Left lung (tissue), 4 donors: ENCODE measurements at regions not wholly inside any gene's neighbourhood (a gene's known extent, or its start where the extent isn't known, plus 50 kb on each side); places are given as distances from the start of the nearest gene placed in this dataset.

Source experiments
- ATAC-seq: fragments of 200-7000 bp; cut with Tn5 transposase; one replicate; pipeline ENCODE4 v1.9.1; 2020; ENCODE audit warnings: moderate library complexity
- DNase-seq, 4 donors: peaks; one replicate each; pipeline ENCODE4 v3.0.0-alpha.2; 2013 to 2020
- H3K27ac ChIP-seq, 2 donors: fragments of 200-600 bp; sonication (generic) in 1 of 2; one replicate each; pipeline versions ENCODE4 v1.5.0 to v1.8.0; 2020 to 2021
- H3K27me3 ChIP-seq, 2 donors: fragments of 200-600 bp; sonication (generic) in 1 of 2; one replicate each; pipeline versions ENCODE4 v1.5.0 to v1.8.0; 2020 to 2021
- H3K36me3 ChIP-seq, 2 donors: fragments of 200-600 bp; sonication (generic) in 1 of 2; one replicate each; pipeline versions ENCODE4 v1.5.0 to v1.8.0; 2020 to 2021
- H3K4me1 ChIP-seq, 2 donors: fragments of 200-600 bp; one replicate each; pipeline ENCODE4 v1.8.0; 2021
- H3K4me3 ChIP-seq, 2 donors: fragments of 200-600 bp; sonication (generic) in 1 of 2; one replicate each; pipeline versions ENCODE4 v1.5.0 to v1.8.0; 2020 to 2021; ENCODE audit warnings: mild to moderate bottlenecking in 1 of 2
- H3K9me3 ChIP-seq, 2 donors: fragments of 200-600 bp; sonication (generic) in 1 of 2; one replicate each; pipeline versions ENCODE4 v1.5.0 to v1.8.0; 2020 to 2021
- CTCF ChIP-seq, 2 donors: fragments of 200-600 bp; sonication (generic) in 1 of 2; IDR thresholded peaks; one replicate each; pipeline versions ENCODE4 v1.5.0 to v1.8.0; 2021; ENCODE audit warnings: antibody characterized with exemption in 2 of 2
- intact Hi-C, 2 donors: fragments of 100-400 bp; cut with DNase I; formaldehyde crosslinking; loops; one replicate each; pipeline versions ENCODE4 v1.11.2 to v1.14.2; 2022
- donor health status: DM: no; HTN: yes; CAD: no.
- donor health status: DM: no; HTN: no; CAD: no.

GRCh38 chr7:32316839-32317238 is 173.3 kb downstream of the LSM5 start:
- H3K36me3 ChIP-seq = no peaks in the 10 kb centered on the region
- DNase-seq (no peak), ATAC-seq (no peak)
- no peaks in the 10 kb centered on the region for H3K9me3 ChIP-seq
- H3K4me3 ChIP-seq = no peak overlapping the region
- H3K27ac ChIP-seq = no peak overlapping the region
- peaks cover 0 to 30% of the 10 kb centered on the region in 2 donors for H3K27me3 ChIP-seq
- peaks cover 0 to 4% of the 10 kb centered on the region in 2 donors for H3K4me1 ChIP-seq
- intact Hi-C loops = no loop called here
- TF ChIP-seq CTCF (IDR thresholded peaks at IDR 0.05) = no peak

- intact Hi-C loops = no loop called here
- Histone ChIP-seq H3K27me3 (peaks cover 0 to 26% of the 10 kb centered on the region in 2 donors), H3K4me1 (peaks cover 0 to 4% of the 10 kb centered on the region in 2 donors), H3K36me3 (no peaks in the 10 kb centered on the region), H3K4me3 (no peak overlapping the region), H3K9me3 (no peaks in the 10 kb centered on the region), H3K27ac (no peak overlapping the region)
- no peak for DNase-seq
- TF ChIP-seq CTCF (IDR thresholded peaks at IDR 0.05) = no peak
- ATAC-seq = no peak
Measured at GRCh38 chr7:32314761-32315160, 175.4 kb downstream of the LSM5 start.

GRCh38 chr7:32301427-32301826 is 188.8 kb downstream of the LSM5 start:
- ATAC-seq (no peak), DNase-seq (peak in 1 of 4 donors; percentile 14)
- Histone ChIP-seq H3K27ac (no peak overlapping the region), H3K4me1 (peaks cover 3 to 10% of the 10 kb centered on the region in 2 donors), H3K27me3 (peaks cover 31 to 49% of the 10 kb centered on the region in 2 donors), H3K4me3 (no peak overlapping the region), H3K9me3 (no peaks in the 10 kb centered on the region), H3K36me3 (no peaks in the 10 kb centered on the region)
- intact Hi-C loops = no loop called here
- TF ChIP-seq CTCF (IDR thresholded peaks at IDR 0.05) = no peak

GRCh38 chr7:32299133-32299702 is 191.0 kb downstream of the LSM5 start:
- no peaks in the 10 kb centered on the region for H3K36me3 ChIP-seq
- H3K27ac ChIP-seq = no peak overlapping the region
- TF ChIP-seq CTCF (IDR thresholded peaks at IDR 0.05) = no peak
- H3K4me3 ChIP-seq = peak overlapping the region; percentile 16 to 24
- ATAC-seq (no peak), DNase-seq (peak in 1 of 4 donors; percentile 15)
- intact Hi-C loops = no loop called here
- peaks cover 34 to 61% of the 10 kb centered on the region in 2 donors for H3K27me3 ChIP-seq
- H3K4me1 ChIP-seq = peaks cover 3 to 10% of the 10 kb centered on the region in 2 donors
- no peaks in the 10 kb centered on the region for H3K9me3 ChIP-seq

- no peak for TF ChIP-seq CTCF (IDR thresholded peaks at IDR 0.05)
- DNase-seq (peak in 3 of 4 donors; percentile 3 to 74 (median 12)), ATAC-seq (no peak)
- intact Hi-C loops = no loop called here
- Histone ChIP-seq H3K27me3 (peaks cover 34 to 61% of the 10 kb centered on the region in 2 donors), H3K4me3 (peak overlapping the region; percentile 16 to 24), H3K27ac (no peak overlapping the region), H3K4me1 (peaks cover 3 to 10% of the 10 kb centered on the region in 2 donors), H3K36me3 (no peaks in the 10 kb centered on the region), H3K9me3 (no peaks in the 10 kb centered on the region)
Measured at GRCh38 chr7:32298408-32299132, 191.6 kb downstream of the LSM5 start.
